IMR-90 (cell line): ENCODE measurements at regions not wholly inside any gene's neighbourhood (a gene's known extent, or its start where the extent isn't known, plus 50 kb on each side); places are given as distances from the start of the nearest gene placed in this dataset.

ENCODE experiments used
- POLR2A ChIP-seq: IDR thresholded peaks from 2 replicates; pipeline ENCODE4 v1.6.1; 2012; ENCODE audit warnings: mild to moderate bottlenecking, low read depth, low read length
- RFX5 ChIP-seq: IDR thresholded peaks from 2 replicates; pipeline ENCODE4 v1.8.0; 2012; ENCODE audit warnings: low read depth, mild to moderate bottlenecking, low read length, moderate library complexity

GRCh38 chr5:2036885-2037284 lies 154.2 kb upstream of the IRX4 start:
- TF ChIP-seq RFX5: no peak
- TF ChIP-seq POLR2A: no peak
